ENCODE measurements at regions not wholly inside any gene's neighbourhood (a gene's known extent, or its start where the extent isn't known, plus 50 kb on each side); places are given as distances from the start of the nearest gene placed in this dataset.

- no peak for DNase-seq (ENCODE audit: low spot score)
These were observed 99.4 kb downstream of the MICALL2 start for GRCh38 chr7:1359681-1360485.

DNA sequence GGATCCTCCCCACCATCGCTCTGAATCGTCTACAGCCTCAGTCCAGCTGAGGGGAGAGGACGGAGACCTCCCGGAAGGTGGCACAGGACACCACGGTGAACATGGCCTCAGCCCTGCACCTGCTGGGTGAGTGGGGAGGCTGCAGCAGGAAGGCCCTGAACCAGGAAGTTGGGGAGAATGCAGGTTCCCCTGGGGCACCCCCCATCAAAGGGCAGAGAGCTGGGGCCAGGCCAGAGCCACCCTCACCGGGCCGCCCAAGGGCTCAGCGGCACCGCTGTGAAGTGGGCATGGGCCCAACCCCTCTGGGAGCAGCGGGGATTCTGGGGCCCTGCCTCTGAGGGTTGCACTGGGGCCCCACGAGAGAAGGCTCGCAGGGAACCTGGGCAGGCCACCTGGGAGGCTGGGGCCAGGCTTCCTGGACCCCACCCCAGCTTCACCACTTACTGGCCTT, 98.7 kb downstream of the MICALL2 start:
- DNase-seq (ENCODE audit: low spot score) = no peak

GRCh38 chr7:1361016-1361755, 98.1 kb downstream of the MICALL2 start:
- no peak for DNase-seq (ENCODE audit: low spot score)

DNA sequence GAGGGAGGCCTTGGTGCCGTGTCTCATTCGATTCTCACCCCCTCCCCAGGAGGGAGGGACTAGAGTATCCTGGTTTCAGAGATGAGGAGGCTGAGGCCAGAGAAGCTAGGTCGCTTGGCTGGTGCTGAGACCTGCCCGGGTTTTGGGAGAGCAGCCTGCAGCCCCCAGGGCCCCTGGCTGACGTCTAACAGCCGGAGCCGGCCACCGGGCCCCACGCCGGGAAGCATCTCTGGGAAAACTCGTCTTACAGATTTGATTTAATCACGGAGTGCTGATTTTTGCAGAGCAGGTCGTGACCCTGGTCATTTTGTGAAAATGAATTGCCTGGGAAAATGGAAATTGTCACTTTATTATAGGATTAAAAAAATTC, 97.5 kb downstream of the MICALL2 start:
- DNase-seq (ENCODE audit: low spot score) = no peak

DNA sequence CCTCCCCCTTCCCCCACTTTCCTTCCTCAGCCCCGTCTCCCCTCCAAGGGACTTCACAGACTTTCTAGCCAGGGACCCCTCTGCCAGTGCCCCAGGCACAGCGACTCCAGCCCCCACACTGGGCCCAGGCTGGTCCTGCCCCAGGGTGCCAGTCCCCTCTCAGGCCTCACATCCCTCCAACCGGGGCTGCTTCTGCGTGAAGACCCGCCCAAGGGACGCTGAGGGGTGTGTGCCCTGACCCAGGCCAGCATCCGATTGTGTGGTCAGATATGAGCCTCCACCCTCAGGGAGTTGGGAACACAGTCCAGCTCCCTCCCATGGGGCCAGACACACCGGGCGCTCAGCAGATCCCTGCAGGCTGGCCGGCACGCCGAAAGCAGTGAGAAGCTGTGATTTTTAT, 97.0 kb downstream of the MICALL2 start:
- DNase-seq (ENCODE audit: low spot score) = no peak

DNA sequence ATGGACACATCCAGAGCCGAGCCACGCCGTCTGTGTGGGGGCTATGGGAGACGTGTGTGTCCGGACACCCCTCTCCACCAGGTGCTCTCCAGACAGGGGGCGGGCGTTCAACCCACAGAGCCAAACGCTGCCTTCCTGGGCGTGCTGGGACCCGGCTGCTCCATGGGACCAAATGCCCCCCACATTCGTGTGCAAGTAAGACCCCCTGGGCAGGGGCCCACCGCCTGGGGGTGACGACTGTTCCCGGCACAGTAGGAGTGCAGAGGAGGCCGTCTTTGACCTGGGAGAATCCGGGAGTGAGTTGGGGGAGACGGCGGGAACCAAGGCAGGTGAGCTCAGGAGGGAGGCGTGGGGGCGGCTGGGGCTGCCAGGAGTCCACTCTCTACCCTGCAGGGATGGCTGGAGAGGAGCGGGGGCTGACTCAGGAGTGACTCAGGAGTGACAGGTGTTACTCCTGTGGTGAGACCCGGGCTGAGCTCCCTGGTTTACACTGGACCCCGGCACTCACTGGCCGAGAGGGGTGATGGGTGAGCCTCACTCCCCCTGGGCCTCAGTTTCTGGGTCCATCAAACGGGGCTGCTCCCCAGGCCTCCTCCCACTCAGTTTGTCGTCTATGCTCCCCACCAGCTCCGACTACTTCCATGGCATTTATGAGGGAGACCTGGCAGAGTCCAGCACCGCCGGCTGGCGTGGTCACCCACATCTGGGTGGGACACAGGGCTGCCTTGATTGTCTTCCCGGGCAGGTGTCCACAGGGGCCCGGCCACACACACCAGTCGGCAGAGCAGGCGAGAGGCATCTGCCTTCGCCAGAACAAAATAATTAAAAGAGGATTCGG, 95.0 kb downstream of the MICALL2 start:
- no peak for DNase-seq (ENCODE audit: low spot score)

- no peak for DNase-seq (ENCODE audit: low spot score)
These were observed 94.2 kb downstream of the MICALL2 start for GRCh38 chr7:1364906-1365570.

GRCh38 chr7:1365846-1366245, 93.4 kb downstream of the MICALL2 start:
- DNase-seq (ENCODE audit: low spot score) = no peak

DNA sequence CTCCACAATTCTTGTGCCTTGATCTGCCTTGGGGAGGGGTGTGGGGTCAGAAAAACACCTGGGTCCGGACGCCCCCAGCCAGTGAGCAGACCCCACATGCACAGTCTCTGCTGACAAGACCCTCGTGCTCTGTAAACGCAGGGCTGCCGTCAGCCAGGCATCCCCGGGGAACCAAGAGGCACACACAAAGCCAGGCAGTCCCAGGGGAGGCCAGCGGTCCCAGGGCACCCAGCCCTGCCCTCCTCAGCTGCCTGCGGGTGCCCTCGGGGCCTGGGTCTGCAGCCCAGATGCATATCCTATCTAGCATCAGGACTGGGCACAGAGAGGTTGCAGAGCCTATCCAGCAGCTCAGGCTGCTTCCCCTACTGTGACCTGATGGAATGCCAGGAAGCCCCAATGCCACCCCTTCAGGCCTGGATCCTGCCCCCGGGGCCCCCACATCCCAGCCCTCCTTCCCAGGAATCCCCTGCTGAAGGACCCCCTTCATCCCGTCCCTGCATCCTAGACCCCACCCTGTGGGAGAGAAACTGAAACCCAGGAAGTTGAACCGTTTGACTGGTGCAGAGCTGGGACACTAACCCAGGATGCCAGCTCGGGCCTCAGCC, 92.4 kb downstream of the MICALL2 start:
- DNase-seq (ENCODE audit: low spot score) = no peak

DNA sequence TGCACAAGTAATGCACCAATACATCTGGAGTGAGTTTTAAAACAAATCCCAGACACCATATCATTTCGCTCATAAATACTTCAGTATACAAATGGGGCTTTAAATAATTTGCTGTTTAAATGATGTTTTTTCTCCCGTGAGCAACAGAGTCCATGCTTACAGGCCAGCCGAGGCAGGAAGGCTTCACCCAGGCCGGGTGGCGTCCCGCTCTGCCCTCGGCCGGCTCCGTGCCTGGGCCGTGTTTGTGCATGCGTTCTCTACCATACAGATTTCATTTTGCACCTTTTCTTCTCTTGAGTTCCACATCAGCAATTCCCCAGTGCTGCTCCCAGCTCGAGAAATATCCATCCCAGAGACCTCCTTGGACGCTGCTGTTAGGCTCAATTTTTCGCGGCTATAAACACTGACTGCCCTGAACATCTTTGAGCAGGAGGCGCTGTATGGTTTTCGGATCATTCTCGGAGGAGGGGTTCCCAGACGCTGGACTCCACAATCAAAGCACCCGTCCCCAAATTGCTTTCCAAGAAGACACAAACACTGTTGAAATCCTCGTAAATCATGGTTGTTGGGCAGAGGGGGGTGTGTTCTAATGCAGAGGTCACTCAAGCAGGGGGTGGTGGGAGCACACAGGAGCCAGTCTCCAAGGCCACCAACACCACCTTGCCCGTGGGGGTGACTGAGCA, 91.6 kb downstream of the MICALL2 start:
- no peak for DNase-seq (ENCODE audit: low spot score)

GRCh38 chr7:1368184-1368681, 91.0 kb downstream of the MICALL2 start:
- DNase-seq (ENCODE audit: low spot score) = no peak

DNA sequence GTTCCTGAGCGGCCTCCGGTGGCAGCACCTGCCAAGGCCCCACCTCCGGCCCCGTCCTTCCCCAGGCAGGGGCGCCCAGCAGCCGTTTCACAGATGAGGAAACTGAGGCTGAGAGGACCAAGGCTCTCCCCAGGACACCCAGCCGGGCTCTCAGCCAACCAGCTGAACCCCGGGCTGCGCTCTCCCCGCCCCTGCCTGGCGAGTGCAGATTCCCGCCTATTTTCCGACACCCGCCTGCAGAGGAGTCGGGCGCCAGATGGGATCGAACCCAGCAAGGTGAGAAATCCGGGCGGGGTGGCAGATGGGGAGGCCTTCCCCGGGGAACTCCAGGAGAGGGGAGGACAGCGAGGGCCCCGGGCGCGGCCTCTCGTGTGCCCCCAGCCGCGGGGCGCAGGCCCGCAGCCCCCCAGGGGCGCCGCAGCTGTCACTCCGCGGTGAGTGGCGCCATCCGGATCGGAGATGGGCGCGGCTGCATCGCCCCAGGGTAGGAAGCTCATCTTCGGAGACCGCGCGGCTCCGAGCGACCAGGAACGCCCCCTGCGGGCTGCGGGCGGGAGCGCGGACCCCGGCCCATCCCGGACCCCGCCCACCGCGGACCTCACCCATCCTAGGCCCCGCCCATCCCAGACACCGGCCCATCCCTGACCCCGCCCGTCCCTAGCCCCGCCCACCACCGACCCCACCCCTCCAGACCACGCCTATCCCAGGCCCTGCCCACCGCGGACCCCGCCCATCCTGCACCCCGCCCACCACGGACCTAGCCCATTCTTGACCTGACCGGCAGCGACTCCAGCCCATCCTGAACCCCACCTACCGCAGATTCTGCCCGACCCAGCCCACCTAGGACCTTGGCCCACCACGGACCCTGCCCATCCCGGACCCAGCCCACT, 90.3 kb downstream of the MICALL2 start:
- peak; percentile 38 for DNase-seq (ENCODE audit: low spot score)

GRCh38 chr7:1369916-1370657, 89.2 kb downstream of the MICALL2 start:
- DNase-seq (ENCODE audit: low spot score) = no peak

GRCh38 chr7:1370738-1371137, 88.5 kb downstream of the MICALL2 start:
- DNase-seq (ENCODE audit: low spot score) = no peak

DNA sequence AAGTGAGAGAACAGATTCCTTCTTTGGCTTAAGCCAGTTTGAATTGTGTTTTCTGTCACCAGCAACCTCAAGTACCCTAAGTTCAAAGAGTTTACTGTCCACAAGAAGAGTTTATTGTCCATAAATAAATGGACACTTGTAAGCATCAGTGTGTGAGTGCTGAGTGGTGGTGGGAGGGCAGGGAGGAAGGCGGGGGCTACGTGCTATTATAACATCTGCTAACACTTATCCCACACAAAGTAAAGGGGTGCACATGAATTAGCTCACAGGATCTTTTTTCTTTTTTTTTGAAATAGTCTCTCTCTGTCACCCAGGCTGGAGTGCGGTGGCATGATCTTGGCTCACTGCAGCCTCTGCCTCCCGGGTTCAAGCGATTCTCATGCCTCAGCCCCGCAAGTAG, 87.2 kb downstream of the MICALL2 start:
- DNase-seq (ENCODE audit: low spot score) = no peak

- DNase-seq (ENCODE audit: low spot score) = no peak
These were observed 86.4 kb downstream of the MICALL2 start for GRCh38 chr7:1372671-1373379.

GRCh38 chr7:1377111-1377909, 82.0 kb downstream of the MICALL2 start:
- no peak for DNase-seq (ENCODE audit: low spot score)
